CD14-positive monocyte (primary cell): ENCODE measurements at regions not wholly inside any gene's neighbourhood (a gene's known extent, or its start where the extent isn't known, plus 50 kb on each side); places are given as distances from the start of the nearest gene placed in this dataset.

Experiments
- DNase-seq, 3 donors: peaks; one replicate each; pipeline ENCODE4 v3.0.0-alpha.2; 2011 to 2022
- H2AFZ ChIP-seq: 2 replicates; pipeline ENCODE4 v1.6.0; 2012; ENCODE audit warnings: mild to moderate bottlenecking, low read depth, low read length, inconsistent platforms; ENCODE audit not compliant: insufficient read depth, poor library complexity, severe bottlenecking
- H3K27ac ChIP-seq, 2 donors: 1 replicate in 1 of 2; 2 replicates in 1 of 2; pipeline ENCODE4 v1.5.1; 2012 to 2013; ENCODE audit warnings: low read length in 2 of 2, control low read depth in 1 of 2, inconsistent platforms in 1 of 2, low read depth in 1 of 2, mild to moderate bottlenecking in 1 of 2
- H3K27me3 ChIP-seq, 2 donors: one replicate each; pipeline versions ENCODE4 v1.6.0 to v1.6.1; 2011 to 2013; ENCODE audit warnings: low read length in 2 of 2; ENCODE audit not compliant: control insufficient read depth in 2 of 2, insufficient read depth in 2 of 2
- H3K36me3 ChIP-seq, 2 donors: replicated peaks in 1 of 2; 1 replicate in 1 of 2; 2 replicates in 1 of 2; pipeline versions ENCODE4 v1.5.1 to v1.6.1; 2012 to 2013; ENCODE audit warnings: low read length in 2 of 2, control low read depth in 1 of 2, inconsistent platforms in 1 of 2, mild to moderate bottlenecking in 1 of 2; ENCODE audit not compliant: insufficient read depth in 2 of 2, control insufficient read depth in 1 of 2
- H3K4me1 ChIP-seq, 2 donors: 1 replicate in 1 of 2; 2 replicates in 1 of 2; pipeline versions ENCODE4 v1.5.1 to v1.6.1; 2012 to 2013; ENCODE audit warnings: low read length in 2 of 2, control low read depth in 1 of 2, inconsistent platforms in 1 of 2, mild to moderate bottlenecking in 1 of 2, moderate library complexity in 1 of 2; ENCODE audit not compliant: insufficient read depth in 2 of 2, control insufficient read depth in 1 of 2
- H3K4me2 ChIP-seq: replicated peaks from 2 replicates; pipeline ENCODE3; 2012; ENCODE audit warnings: low read length, moderate library complexity, mild to moderate bottlenecking; ENCODE audit not compliant: poor library complexity, severe bottlenecking; ENCODE audit errors: extremely low read depth
- H3K4me3 ChIP-seq, 3 experiments: fragments of 200-600 bp in 1 of 3; sonication (generic) in 1 of 3; replicated peaks in 1 of 3; 1 replicate in 2 of 3; 2 replicates in 1 of 3; pipeline ENCODE4 v1.5.1; 2011 to 2013; ENCODE audit warnings: low read length in 3 of 3, mild to moderate bottlenecking in 3 of 3, control low read depth in 2 of 3, low read depth in 2 of 3, inconsistent platforms in 1 of 3, moderate library complexity in 1 of 3
- H3K79me2 ChIP-seq: 2 replicates; pipeline ENCODE4 v1.6.0; 2012; ENCODE audit warnings: mild to moderate bottlenecking, control low read depth, inconsistent platforms, low read length, moderate library complexity; ENCODE audit not compliant: insufficient read depth
- H3K9ac ChIP-seq: 2 replicates; pipeline ENCODE4 v1.6.0; 2017; ENCODE audit warnings: low read length, mild to moderate bottlenecking; ENCODE audit not compliant: insufficient read depth, poor library complexity, severe bottlenecking
- H3K9me3 ChIP-seq, 2 donors: replicated peaks in 1 of 2; 1 replicate in 1 of 2; 2 replicates in 1 of 2; pipeline versions ENCODE4 v1.5.1 to v1.6.1; 2012 to 2013; ENCODE audit warnings: low read length in 2 of 2, control low read depth in 1 of 2; ENCODE audit not compliant: control insufficient read depth in 1 of 2, insufficient read depth in 1 of 2
- H4K20me1 ChIP-seq: 2 replicates; pipeline ENCODE4 v1.6.0; 2012; ENCODE audit warnings: mild to moderate bottlenecking, low read length, control low read depth, moderate library complexity; ENCODE audit not compliant: insufficient read depth
- H3K27ac Mint-ChIP-seq, 7 donors: one replicate each; pipeline ENCODE4 v1.8.0; 2020; ENCODE audit warnings: mild to moderate bottlenecking in 7 of 7, mixed read lengths in 7 of 7, moderate library complexity in 6 of 7, inconsistent platforms in 2 of 7
- H3K27me3 Mint-ChIP-seq, 3 donors: one replicate each; pipeline ENCODE4 v1.8.0; 2021 to 2022; ENCODE audit warnings: low read depth in 3 of 3, mild to moderate bottlenecking in 3 of 3, mixed read lengths in 3 of 3, moderate library complexity in 3 of 3, inconsistent platforms in 1 of 3
- H3K36me3 Mint-ChIP-seq, 2 donors: one replicate each; pipeline ENCODE4 v1.8.0; 2020; ENCODE audit warnings: mixed read lengths in 2 of 2, inconsistent platforms in 1 of 2, mild to moderate bottlenecking in 1 of 2
- H3K4me1 Mint-ChIP-seq: one replicate; pipeline ENCODE4 v1.8.0; 2020; ENCODE audit warnings: mild to moderate bottlenecking, mixed read lengths
- H3K4me3 Mint-ChIP-seq, 2 donors: one replicate each; pipeline ENCODE4 v1.8.0; 2020; ENCODE audit warnings: mild to moderate bottlenecking in 2 of 2, mixed read lengths in 2 of 2, moderate library complexity in 1 of 2
- H3K9me3 Mint-ChIP-seq, 7 donors: one replicate each; pipeline ENCODE4 v1.8.0; 2020 to 2022; ENCODE audit warnings: mixed read lengths in 7 of 7, mild to moderate bottlenecking in 6 of 7, moderate library complexity in 6 of 7, inconsistent platforms in 2 of 7
- WGBS: methylation state at CpG from one replicate; pipeline ENCODE4 v1.1.5; 2013; ENCODE audit warnings: missing lambda C conversion rate; ENCODE audit not compliant: insufficient coverage; 5-methylcytosine and 5-hydroxymethylcytosine counted together
- intact Hi-C, 2 donors: fragments of 100-400 bp; cut with micrococcal nuclease; formaldehyde crosslinking; loops; one replicate each; pipeline versions ENCODE4 v1.15.0 to v1.15.1; 2023
- TF ChIP-seq, protein P1 (sequence below): fragments of 200-600 bp; IDR thresholded peaks from one replicate; pipeline ENCODE4 v1.8.0; 2022; ENCODE audit warnings: antibody characterized with exemption, mild to moderate bottlenecking

GRCh38 chr7:91685544-91685943 is 195.0 kb downstream of the MTERF1 start:
- Histone ChIP-seq H3K27me3 (no peaks in the 10 kb centered on the region), H3K9ac (no peak overlapping the region), H3K27ac (no peak overlapping the region), H4K20me1 (no peaks in the 10 kb centered on the region), H3K36me3 (no peaks in the 10 kb centered on the region), H3K9me3 (peaks cover 16% of the 10 kb centered on the region in 2 donors), H3K4me2 (no peak overlapping the region), H2AFZ (no peak overlapping the region), H3K79me2 (no peaks in the 10 kb centered on the region), H3K4me1 (no peaks in the 10 kb centered on the region), H3K4me3 (no peak overlapping the region)
- H3K4me3 Mint-ChIP-seq = no peak overlapping the region
- DNase-seq = no peak
- peaks cover 3% of the 10 kb centered on the region for H3K4me1 Mint-ChIP-seq
- no peaks in the 10 kb centered on the region for H3K36me3 Mint-ChIP-seq
- no peak overlapping the region for H3K27ac Mint-ChIP-seq
- TF ChIP-seq, protein P1, sequence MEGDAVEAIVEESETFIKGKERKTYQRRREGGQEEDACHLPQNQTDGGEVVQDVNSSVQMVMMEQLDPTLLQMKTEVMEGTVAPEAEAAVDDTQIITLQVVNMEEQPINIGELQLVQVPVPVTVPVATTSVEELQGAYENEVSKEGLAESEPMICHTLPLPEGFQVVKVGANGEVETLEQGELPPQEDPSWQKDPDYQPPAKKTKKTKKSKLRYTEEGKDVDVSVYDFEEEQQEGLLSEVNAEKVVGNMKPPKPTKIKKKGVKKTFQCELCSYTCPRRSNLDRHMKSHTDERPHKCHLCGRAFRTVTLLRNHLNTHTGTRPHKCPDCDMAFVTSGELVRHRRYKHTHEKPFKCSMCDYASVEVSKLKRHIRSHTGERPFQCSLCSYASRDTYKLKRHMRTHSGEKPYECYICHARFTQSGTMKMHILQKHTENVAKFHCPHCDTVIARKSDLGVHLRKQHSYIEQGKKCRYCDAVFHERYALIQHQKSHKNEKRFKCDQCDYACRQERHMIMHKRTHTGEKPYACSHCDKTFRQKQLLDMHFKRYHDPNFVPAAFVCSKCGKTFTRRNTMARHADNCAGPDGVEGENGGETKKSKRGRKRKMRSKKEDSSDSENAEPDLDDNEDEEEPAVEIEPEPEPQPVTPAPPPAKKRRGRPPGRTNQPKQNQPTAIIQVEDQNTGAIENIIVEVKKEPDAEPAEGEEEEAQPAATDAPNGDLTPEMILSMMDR = no peak
- H3K9me3 Mint-ChIP-seq = peaks cover 5 to 21% (median 14%) of the 10 kb centered on the region in 7 donors
- intact Hi-C loops = no loop called here
- H3K27me3 Mint-ChIP-seq = peaks cover 0 to 3% (median 2%) of the 10 kb centered on the region in 3 donors
- no CpG with 5 or more reads among the region's 1 CpG for WGBS

- H3K9me3 ChIP-seq = no peaks in the 10 kb centered on the region
- Mint-ChIP-seq H3K36me3 (no peaks in the 10 kb centered on the region), H3K27ac (no peak overlapping the region), H3K9me3 (peaks cover 0 to 5% (median 0%) of the 10 kb centered on the region in 7 donors), H3K4me1 (no peaks in the 10 kb centered on the region), H3K27me3 (peaks cover 0 to 4% (median 2%) of the 10 kb centered on the region in 3 donors), H3K4me3 (no peak overlapping the region)
- H3K9ac ChIP-seq = no peak overlapping the region
- no peaks in the 10 kb centered on the region for H3K4me1 ChIP-seq
- DNase-seq = no peak
- no peak overlapping the region for H3K27ac ChIP-seq
- no peak overlapping the region for H3K4me2 ChIP-seq
- TF ChIP-seq, protein P1 = no peak
- H3K27me3 ChIP-seq = no peaks in the 10 kb centered on the region
- H3K4me3 ChIP-seq = no peak overlapping the region
- H4K20me1 ChIP-seq = no peaks in the 10 kb centered on the region
- H3K36me3 ChIP-seq = no peaks in the 10 kb centered on the region
- no peaks in the 10 kb centered on the region for H3K79me2 ChIP-seq
- intact Hi-C loops = no loop called here
- no peak overlapping the region for H2AFZ ChIP-seq
- WGBS = no CpG with 5 or more reads among the region's 1 CpG
Measured at GRCh38 chr7:91690541-91691070, 189.9 kb downstream of the MTERF1 start.
